ENCODE measurements at regions not wholly inside any gene's neighbourhood (a gene's known extent, or its start where the extent isn't known, plus 50 kb on each side); places are given as distances from the start of the nearest gene placed in this dataset.

DNA sequence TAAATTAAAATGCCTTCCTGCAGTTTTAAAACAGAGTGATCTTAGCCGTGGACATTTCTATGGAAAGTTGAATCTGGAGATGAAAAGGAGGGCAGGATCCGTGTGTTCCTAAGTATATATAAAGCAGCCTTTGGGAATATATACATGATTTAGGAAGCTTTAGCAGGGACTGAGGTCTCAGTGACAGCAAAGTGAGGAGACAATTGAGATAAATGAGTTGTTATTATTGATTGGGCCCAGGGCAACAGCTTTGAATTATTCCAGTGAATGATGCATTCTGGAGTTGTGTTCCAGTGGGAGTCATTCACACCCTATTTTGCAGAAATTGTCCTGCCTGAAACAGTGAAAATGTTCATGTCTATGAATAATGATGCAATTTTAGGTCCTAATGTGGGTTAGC is 281.4 kb downstream of the BCHE start:
- Histone ChIP-seq H3K9ac (ENCODE audit: low read length) (no peak overlapping the region), H3K27ac (ENCODE audit: low read depth, low read length) (no peak overlapping the region), H3K9me3 (ENCODE audit: control insufficient read depth, insufficient read depth, low read depth, low read length) (no peaks in the 10 kb centered on the region), H3K27me3 (ENCODE audit: control insufficient read depth, insufficient read depth, low read length) (no peaks in the 10 kb centered on the region), H3K36me3 (ENCODE audit: control insufficient read depth, insufficient read depth, low read length) (no peaks in the 10 kb centered on the region), H3K4me1 (ENCODE audit: control insufficient read depth, insufficient read depth, low read length) (no peaks in the 10 kb centered on the region), H3K4me3 (ENCODE audit: low read depth, low read length) (no peak overlapping the region)

DNA sequence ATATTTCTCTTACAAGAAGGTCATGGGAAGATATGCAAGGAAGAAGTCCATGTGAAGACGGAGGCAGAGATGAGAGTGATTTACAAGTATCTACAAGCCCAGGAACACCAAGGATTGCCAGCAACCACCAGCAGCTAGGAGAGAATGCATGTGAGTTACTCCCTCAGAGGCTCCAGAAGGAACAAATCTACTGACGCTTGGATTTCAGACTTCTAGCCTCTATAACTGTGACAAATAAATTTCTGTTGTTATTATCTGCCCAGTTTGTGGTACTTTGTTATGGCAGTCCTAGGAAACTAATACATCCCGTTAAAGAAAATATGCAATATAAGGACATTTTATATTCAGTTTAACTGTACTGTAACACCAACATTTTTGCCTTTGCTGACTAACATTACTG is 283.9 kb downstream of the BCHE start:
- Histone ChIP-seq H3K9me3 (ENCODE audit: control insufficient read depth, insufficient read depth, low read depth, low read length) (no peaks in the 10 kb centered on the region), H3K27me3 (ENCODE audit: control insufficient read depth, insufficient read depth, low read length) (no peaks in the 10 kb centered on the region), H3K4me3 (ENCODE audit: low read depth, low read length) (no peak overlapping the region), H3K36me3 (ENCODE audit: control insufficient read depth, insufficient read depth, low read length) (no peaks in the 10 kb centered on the region), H3K4me1 (ENCODE audit: control insufficient read depth, insufficient read depth, low read length) (no peaks in the 10 kb centered on the region), H3K27ac (ENCODE audit: low read depth, low read length) (no peak overlapping the region), H3K9ac (ENCODE audit: low read length) (no peak overlapping the region)

DNA sequence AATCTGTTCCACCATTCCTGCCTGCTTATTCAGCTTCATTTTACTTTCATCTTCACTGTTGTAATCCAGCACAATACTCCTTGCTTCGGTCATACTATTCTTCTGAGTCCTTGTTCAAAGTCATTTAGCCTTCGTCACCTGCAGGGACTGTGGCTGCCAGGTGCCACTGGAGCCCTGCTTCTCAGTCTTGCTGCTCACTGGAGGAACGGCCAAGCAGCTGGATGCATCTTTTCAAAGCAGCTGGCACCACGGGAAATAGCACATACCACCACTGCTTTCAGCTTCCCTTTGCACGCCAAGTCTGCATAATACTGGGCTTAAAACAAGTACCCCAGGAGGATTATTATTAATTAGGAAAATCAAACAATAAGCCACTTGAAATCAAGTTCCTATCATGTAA is 287.6 kb downstream of the BCHE start:
- H3K27me3 ChIP-seq (ENCODE audit: control insufficient read depth, insufficient read depth, low read length), result no peaks in the 10 kb centered on the region
- H3K9ac ChIP-seq (ENCODE audit: low read length), result no peak overlapping the region
- no peaks in the 10 kb centered on the region for H3K9me3 ChIP-seq (ENCODE audit: control insufficient read depth, insufficient read depth, low read depth, low read length)
- H3K4me1 ChIP-seq (ENCODE audit: control insufficient read depth, insufficient read depth, low read length), result no peaks in the 10 kb centered on the region
- no peak overlapping the region for H3K4me3 ChIP-seq (ENCODE audit: low read depth, low read length)
- no peaks in the 10 kb centered on the region for H3K36me3 ChIP-seq (ENCODE audit: control insufficient read depth, insufficient read depth, low read length)
- no peak overlapping the region for H3K27ac ChIP-seq (ENCODE audit: low read depth, low read length)

DNA sequence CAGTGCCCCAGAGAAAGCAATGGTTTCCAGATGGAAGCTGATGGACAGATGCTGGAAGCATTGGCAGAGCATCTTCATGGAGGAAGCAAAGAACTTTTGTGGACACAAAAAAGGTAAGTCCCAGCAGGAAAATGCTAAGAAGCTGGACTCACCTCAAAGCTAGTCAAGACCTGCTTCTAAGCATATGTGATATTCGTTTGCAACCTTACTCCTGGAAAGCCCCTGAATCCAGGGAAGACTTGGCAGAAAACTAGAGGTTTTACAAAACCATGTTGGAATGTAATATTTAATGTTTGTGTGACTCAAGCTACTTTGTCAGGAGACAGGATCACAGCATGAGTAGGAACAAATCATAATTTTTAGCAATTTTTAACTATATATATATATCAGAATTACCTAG is 288.2 kb downstream of the BCHE start:
- no peaks in the 10 kb centered on the region for H3K36me3 ChIP-seq (ENCODE audit: control insufficient read depth, insufficient read depth, low read length)
- H3K4me1 ChIP-seq (ENCODE audit: control insufficient read depth, insufficient read depth, low read length), result no peaks in the 10 kb centered on the region
- H3K4me3 ChIP-seq (ENCODE audit: low read depth, low read length), result no peak overlapping the region
- no peaks in the 10 kb centered on the region for H3K9me3 ChIP-seq (ENCODE audit: control insufficient read depth, insufficient read depth, low read depth, low read length)
- no peak overlapping the region for H3K9ac ChIP-seq (ENCODE audit: low read length)
- no peaks in the 10 kb centered on the region for H3K27me3 ChIP-seq (ENCODE audit: control insufficient read depth, insufficient read depth, low read length)
- H3K27ac ChIP-seq (ENCODE audit: low read depth, low read length), result no peak overlapping the region

DNA sequence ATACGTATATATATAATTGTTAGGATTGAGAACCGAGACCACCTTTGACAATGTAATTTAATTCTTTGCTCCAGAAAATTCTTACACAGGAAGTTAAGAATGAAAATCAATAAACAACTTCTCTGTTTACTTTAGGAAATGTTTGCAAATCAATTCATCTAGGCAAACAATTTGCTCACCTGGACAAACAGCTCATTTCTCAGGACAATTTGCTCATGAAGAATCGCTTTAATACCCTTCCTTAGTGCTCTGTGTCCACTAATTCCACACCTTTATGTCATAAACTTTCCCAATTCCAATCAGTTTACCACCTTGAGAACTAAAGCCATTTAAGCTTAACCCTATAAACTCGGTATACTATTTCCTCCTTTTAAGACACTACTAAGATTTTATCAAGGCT is 292.2 kb downstream of the BCHE start:
- no peaks in the 10 kb centered on the region for H3K4me1 ChIP-seq (ENCODE audit: control insufficient read depth, insufficient read depth, low read length)
- H3K4me3 ChIP-seq (ENCODE audit: low read depth, low read length), result no peak overlapping the region
- no peaks in the 10 kb centered on the region for H3K27me3 ChIP-seq (ENCODE audit: control insufficient read depth, insufficient read depth, low read length)
- no peaks in the 10 kb centered on the region for H3K9me3 ChIP-seq (ENCODE audit: control insufficient read depth, insufficient read depth, low read depth, low read length)
- H3K9ac ChIP-seq (ENCODE audit: low read length), result no peak overlapping the region
- H3K36me3 ChIP-seq (ENCODE audit: control insufficient read depth, insufficient read depth, low read length), result no peaks in the 10 kb centered on the region
- H3K27ac ChIP-seq (ENCODE audit: low read depth, low read length), result no peak overlapping the region

DNA sequence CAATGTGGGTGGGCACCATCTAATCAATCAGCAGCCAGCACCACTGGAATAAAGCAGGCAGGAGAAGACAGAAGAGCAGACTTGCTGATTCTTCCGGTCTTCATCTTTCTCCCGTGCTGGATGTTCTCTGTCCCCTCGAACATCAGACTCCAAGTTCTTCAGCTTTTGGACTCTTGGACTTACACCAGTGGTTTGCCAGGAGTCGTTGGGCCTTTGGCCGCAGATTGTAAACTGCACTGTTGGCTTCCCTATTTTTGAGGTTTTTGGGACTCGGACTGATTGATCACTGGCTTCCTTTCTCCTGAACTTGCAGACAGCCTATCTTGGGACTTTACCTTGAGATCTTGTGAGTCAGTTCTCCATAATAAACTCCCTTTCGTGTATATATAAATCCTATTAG is 292.8 kb downstream of the BCHE start:
- no peaks in the 10 kb centered on the region for H3K9me3 ChIP-seq (ENCODE audit: control insufficient read depth, insufficient read depth, low read depth, low read length)
- no peak overlapping the region for H3K27ac ChIP-seq (ENCODE audit: low read depth, low read length)
- H3K9ac ChIP-seq (ENCODE audit: low read length), result no peak overlapping the region
- H3K27me3 ChIP-seq (ENCODE audit: control insufficient read depth, insufficient read depth, low read length), result no peaks in the 10 kb centered on the region
- no peak overlapping the region for H3K4me3 ChIP-seq (ENCODE audit: low read depth, low read length)
- H3K36me3 ChIP-seq (ENCODE audit: control insufficient read depth, insufficient read depth, low read length), result no peaks in the 10 kb centered on the region
- H3K4me1 ChIP-seq (ENCODE audit: control insufficient read depth, insufficient read depth, low read length), result no peaks in the 10 kb centered on the region

DNA sequence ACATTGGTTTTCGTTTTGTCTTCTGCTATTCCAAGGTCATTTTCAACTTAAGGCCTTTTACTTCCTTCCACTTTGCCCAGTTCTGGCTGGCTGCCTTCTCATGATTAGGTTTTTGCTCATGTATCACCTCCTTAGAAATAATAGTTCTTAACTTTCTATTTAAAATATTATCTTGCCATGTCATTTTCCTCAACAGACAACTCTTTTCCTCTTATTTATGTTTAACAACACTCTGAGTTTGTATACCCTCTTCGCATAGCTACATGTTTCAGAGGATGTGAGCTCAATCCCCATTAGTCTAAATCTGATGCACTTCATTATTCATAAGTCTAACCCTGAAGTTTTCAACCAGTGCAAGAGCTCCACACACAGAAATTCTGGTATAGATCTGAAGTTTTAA is 299.1 kb downstream of the BCHE start:
- no peak overlapping the region for H3K4me3 ChIP-seq (ENCODE audit: low read depth, low read length)
- no peak overlapping the region for H3K27ac ChIP-seq (ENCODE audit: low read depth, low read length)
- H3K4me1 ChIP-seq (ENCODE audit: control insufficient read depth, insufficient read depth, low read length), result no peaks in the 10 kb centered on the region
- no peaks in the 10 kb centered on the region for H3K9me3 ChIP-seq (ENCODE audit: control insufficient read depth, insufficient read depth, low read depth, low read length)
- no peaks in the 10 kb centered on the region for H3K27me3 ChIP-seq (ENCODE audit: control insufficient read depth, insufficient read depth, low read length)
- no peak overlapping the region for H3K9ac ChIP-seq (ENCODE audit: low read length)
- no peaks in the 10 kb centered on the region for H3K36me3 ChIP-seq (ENCODE audit: control insufficient read depth, insufficient read depth, low read length)

DNA sequence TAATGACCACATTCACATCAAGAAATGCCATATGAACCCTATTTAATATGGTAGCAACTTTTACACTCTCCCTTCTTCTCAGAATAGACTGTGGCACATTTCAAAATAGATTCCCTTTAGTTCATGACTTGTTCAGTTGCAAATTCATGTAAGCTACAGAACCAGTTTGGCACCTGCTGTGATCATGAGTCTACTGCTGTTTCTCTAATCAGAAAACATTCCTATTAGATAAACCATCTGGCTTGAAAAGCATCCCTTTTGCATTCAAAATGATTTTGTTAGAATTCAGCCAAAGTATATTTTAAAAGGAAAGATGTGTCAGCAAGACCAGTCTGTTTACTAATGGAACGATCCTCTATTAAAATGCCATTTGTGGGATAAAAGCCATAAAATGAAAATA is 304.4 kb downstream of the BCHE start:
- Histone ChIP-seq H3K36me3 (ENCODE audit: control insufficient read depth, insufficient read depth, low read length) (no peaks in the 10 kb centered on the region), H3K4me1 (ENCODE audit: control insufficient read depth, insufficient read depth, low read length) (no peaks in the 10 kb centered on the region), H3K9ac (ENCODE audit: low read length) (no peak overlapping the region), H3K27me3 (ENCODE audit: control insufficient read depth, insufficient read depth, low read length) (no peaks in the 10 kb centered on the region), H3K4me3 (ENCODE audit: low read depth, low read length) (no peak overlapping the region), H3K9me3 (ENCODE audit: control insufficient read depth, insufficient read depth, low read depth, low read length) (no peaks in the 10 kb centered on the region), H3K27ac (ENCODE audit: low read depth, low read length) (no peak overlapping the region)

DNA sequence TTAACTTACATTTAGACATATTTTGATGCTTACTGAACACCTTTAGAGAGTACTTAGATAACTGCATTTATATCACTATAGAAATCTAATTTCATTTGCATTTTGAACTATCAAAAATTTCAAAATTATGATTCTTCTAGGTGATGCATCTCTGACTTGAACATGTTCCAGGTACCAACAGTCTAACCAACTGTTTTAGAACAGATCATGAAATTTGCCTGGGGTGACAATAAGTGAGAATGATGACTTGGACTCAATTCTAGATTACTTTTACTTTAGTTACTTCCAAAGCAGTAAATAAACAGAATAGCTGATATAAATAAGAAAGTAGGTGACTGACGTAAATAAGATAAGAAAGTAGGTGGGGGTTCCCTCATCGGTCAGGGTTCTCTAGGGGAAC is 307.8 kb downstream of the BCHE start:
- H3K4me3 ChIP-seq (ENCODE audit: low read depth, low read length), result no peak overlapping the region
- H3K36me3 ChIP-seq (ENCODE audit: control insufficient read depth, insufficient read depth, low read length), result no peaks in the 10 kb centered on the region
- H3K9me3 ChIP-seq (ENCODE audit: control insufficient read depth, insufficient read depth, low read depth, low read length), result no peaks in the 10 kb centered on the region
- H3K4me1 ChIP-seq (ENCODE audit: control insufficient read depth, insufficient read depth, low read length), result no peaks in the 10 kb centered on the region
- no peak overlapping the region for H3K9ac ChIP-seq (ENCODE audit: low read length)
- H3K27ac ChIP-seq (ENCODE audit: low read depth, low read length), result no peak overlapping the region
- no peaks in the 10 kb centered on the region for H3K27me3 ChIP-seq (ENCODE audit: control insufficient read depth, insufficient read depth, low read length)

DNA sequence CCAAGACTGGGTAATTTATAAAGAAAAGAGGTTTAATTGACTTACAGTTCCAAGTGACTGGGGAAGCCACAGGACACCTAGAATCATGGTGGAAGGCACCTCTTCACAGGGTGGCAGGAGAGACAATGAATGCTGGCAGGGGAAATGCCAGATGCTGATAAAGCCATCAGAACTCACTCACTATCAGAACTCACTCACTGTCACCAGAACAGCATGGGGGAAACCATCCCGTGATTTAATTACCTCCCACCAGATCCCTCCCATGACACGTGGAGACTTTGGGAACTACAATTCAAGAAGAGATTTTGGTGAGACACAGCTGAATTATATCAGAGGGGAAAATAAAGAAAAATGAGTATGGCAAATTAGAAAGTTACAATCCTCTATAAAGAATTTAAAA is 310.9 kb downstream of the BCHE start:
- Histone ChIP-seq H3K4me1 (ENCODE audit: control insufficient read depth, insufficient read depth, low read length) (no peaks in the 10 kb centered on the region), H3K36me3 (ENCODE audit: control insufficient read depth, insufficient read depth, low read length) (no peaks in the 10 kb centered on the region), H3K4me3 (ENCODE audit: low read depth, low read length) (no peak overlapping the region), H3K27ac (ENCODE audit: low read depth, low read length) (no peak overlapping the region), H3K9me3 (ENCODE audit: control insufficient read depth, insufficient read depth, low read depth, low read length) (no peaks in the 10 kb centered on the region), H3K27me3 (ENCODE audit: control insufficient read depth, insufficient read depth, low read length) (no peaks in the 10 kb centered on the region), H3K9ac (ENCODE audit: low read length) (no peak overlapping the region)

DNA sequence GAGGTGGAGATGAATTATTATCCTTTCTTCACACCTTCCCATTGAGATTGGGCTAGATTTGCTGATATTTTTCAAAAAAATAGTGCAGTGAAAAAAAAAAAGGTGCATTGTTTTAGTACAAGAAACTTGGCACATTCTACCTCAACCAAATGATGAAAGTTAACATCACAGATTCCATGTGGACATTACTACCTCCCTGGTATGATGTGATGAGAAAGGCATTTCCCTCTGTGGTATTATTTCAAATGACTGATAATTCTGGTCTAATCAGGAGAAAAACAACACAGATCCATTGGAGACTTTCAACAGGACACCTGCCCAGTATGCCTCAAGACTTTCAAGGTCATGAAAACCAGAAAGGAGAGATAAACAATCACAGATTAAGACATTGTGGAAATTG is 313.4 kb downstream of the BCHE start:
- H3K27ac ChIP-seq (ENCODE audit: low read depth, low read length), result no peak overlapping the region
- no peak overlapping the region for H3K4me3 ChIP-seq (ENCODE audit: low read depth, low read length)
- H3K36me3 ChIP-seq (ENCODE audit: control insufficient read depth, insufficient read depth, low read length), result no peaks in the 10 kb centered on the region
- H3K9me3 ChIP-seq (ENCODE audit: control insufficient read depth, insufficient read depth, low read depth, low read length), result no peaks in the 10 kb centered on the region
- no peaks in the 10 kb centered on the region for H3K27me3 ChIP-seq (ENCODE audit: control insufficient read depth, insufficient read depth, low read length)
- no peaks in the 10 kb centered on the region for H3K4me1 ChIP-seq (ENCODE audit: control insufficient read depth, insufficient read depth, low read length)
- no peak overlapping the region for H3K9ac ChIP-seq (ENCODE audit: low read length)

DNA sequence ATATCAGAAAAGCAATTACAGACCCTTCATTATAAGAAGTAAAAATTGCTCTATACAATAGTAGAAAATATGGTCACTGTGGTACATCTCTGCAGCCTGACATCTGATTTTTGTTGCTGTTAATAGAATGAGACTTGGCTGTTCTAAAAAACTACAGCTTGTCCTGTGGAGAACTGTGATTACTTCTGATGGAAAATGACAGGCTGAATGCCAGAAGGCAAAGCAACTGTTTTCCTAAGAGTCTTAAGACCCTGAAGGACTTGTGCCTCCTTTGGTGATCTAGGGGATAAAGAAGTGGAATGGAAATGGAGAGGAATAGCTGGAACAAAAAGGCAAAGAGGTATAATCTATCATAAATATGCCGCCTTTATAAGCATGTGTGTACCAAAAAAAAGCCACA is 314.8 kb downstream of the BCHE start:
- Histone ChIP-seq H3K27me3 (ENCODE audit: control insufficient read depth, insufficient read depth, low read length) (no peaks in the 10 kb centered on the region), H3K4me3 (ENCODE audit: low read depth, low read length) (no peak overlapping the region), H3K9me3 (ENCODE audit: control insufficient read depth, insufficient read depth, low read depth, low read length) (no peaks in the 10 kb centered on the region), H3K27ac (ENCODE audit: low read depth, low read length) (no peak overlapping the region), H3K36me3 (ENCODE audit: control insufficient read depth, insufficient read depth, low read length) (no peaks in the 10 kb centered on the region), H3K4me1 (ENCODE audit: control insufficient read depth, insufficient read depth, low read length) (peaks cover 6% of the 10 kb centered on the region; the same call in 1 of the 2 replicates), H3K9ac (ENCODE audit: low read length) (no peak overlapping the region)

Measured in HUES6 (cell line).